Left lung (tissue), 4 donors: ENCODE measurements at regions not wholly inside any gene's neighbourhood (a gene's known extent, or its start where the extent isn't known, plus 50 kb on each side); places are given as distances from the start of the nearest gene placed in this dataset.
"Not testable (repeated sequence)": the region's sequence is repeated elsewhere in the genome, so short reads cannot be mapped to it uniquely, and the experiment has no call there.

Experiments
- ATAC-seq: fragments of 200-7000 bp; cut with Tn5 transposase; one replicate; pipeline ENCODE4 v1.9.1; 2020; ENCODE audit warnings: moderate library complexity
- DNase-seq, 4 donors: peaks; one replicate each; pipeline ENCODE4 v3.0.0-alpha.2; 2013 to 2020
- H3K27ac ChIP-seq, 2 donors: fragments of 200-600 bp; sonication (generic) in 1 of 2; one replicate each; pipeline versions ENCODE4 v1.5.0 to v1.8.0; 2020 to 2021
- H3K27me3 ChIP-seq, 2 donors: fragments of 200-600 bp; sonication (generic) in 1 of 2; one replicate each; pipeline versions ENCODE4 v1.5.0 to v1.8.0; 2020 to 2021
- H3K36me3 ChIP-seq, 2 donors: fragments of 200-600 bp; sonication (generic) in 1 of 2; one replicate each; pipeline versions ENCODE4 v1.5.0 to v1.8.0; 2020 to 2021
- H3K4me1 ChIP-seq, 2 donors: fragments of 200-600 bp; one replicate each; pipeline ENCODE4 v1.8.0; 2021
- H3K4me3 ChIP-seq, 2 donors: fragments of 200-600 bp; sonication (generic) in 1 of 2; one replicate each; pipeline versions ENCODE4 v1.5.0 to v1.8.0; 2020 to 2021; ENCODE audit warnings: mild to moderate bottlenecking in 1 of 2
- H3K9me3 ChIP-seq, 2 donors: fragments of 200-600 bp; sonication (generic) in 1 of 2; one replicate each; pipeline versions ENCODE4 v1.5.0 to v1.8.0; 2020 to 2021
- CTCF ChIP-seq, 2 donors: fragments of 200-600 bp; sonication (generic) in 1 of 2; IDR thresholded peaks; one replicate each; pipeline versions ENCODE4 v1.5.0 to v1.8.0; 2021; ENCODE audit warnings: antibody characterized with exemption in 2 of 2
- intact Hi-C, 2 donors: fragments of 100-400 bp; cut with DNase I; formaldehyde crosslinking; loops; one replicate each; pipeline versions ENCODE4 v1.11.2 to v1.14.2; 2022
- donor health status: DM: no; HTN: yes; CAD: no.
- donor health status: DM: no; HTN: no; CAD: no.

- intact Hi-C loops, result no loop called here
- Histone ChIP-seq H3K4me3 (no peak overlapping the region), H3K36me3 (no peaks in the 10 kb centered on the region), H3K27me3 (no peaks in the 10 kb centered on the region), H3K27ac (no peak overlapping the region), H3K4me1 (no peaks in the 10 kb centered on the region), H3K9me3 (peaks cover 0 to 14% of the 10 kb centered on the region in 2 donors)
- no peak for TF ChIP-seq CTCF (IDR thresholded peaks at IDR 0.05)
- ATAC-seq (no peak), DNase-seq (no peak)
Observed at GRCh38 chr5:97991236-97991635, 782.2 kb upstream of the RGMB start.

GRCh38 chr5:97998941-97999340, 774.5 kb upstream of the RGMB start:
- intact Hi-C loops, result no loop called here
- ATAC-seq (peak; percentile 30), DNase-seq (peak in 2 of 4 donors; percentile 66 to 80)
- Histone ChIP-seq H3K27ac (no peak overlapping the region), H3K27me3 (no peaks in the 10 kb centered on the region), H3K4me3 (no peak overlapping the region), H3K4me1 (no peaks in the 10 kb centered on the region), H3K9me3 (peaks cover 0 to 16% of the 10 kb centered on the region in 2 donors), H3K36me3 (no peaks in the 10 kb centered on the region)
- TF ChIP-seq CTCF (IDR thresholded peaks at IDR 0.05), result no peak

- intact Hi-C loops, result no loop called here
- DNase-seq (no peak), ATAC-seq (no peak)
- no peaks in the 10 kb centered on the region for H3K36me3 ChIP-seq
- no peak overlapping the region for H3K4me3 ChIP-seq
- no peaks in the 10 kb centered on the region for H3K27me3 ChIP-seq
- TF ChIP-seq CTCF (IDR thresholded peaks at IDR 0.05), result no peak
- no peaks in the 10 kb centered on the region for H3K4me1 ChIP-seq
- H3K27ac ChIP-seq, result no peak overlapping the region
- H3K9me3 ChIP-seq, result peaks cover 0 to 18% of the 10 kb centered on the region in 2 donors
Observed at GRCh38 chr5:98004463-98004862, 769.0 kb upstream of the RGMB start.

GRCh38 chr5:98016771-98017170, 756.7 kb upstream of the RGMB start:
- no peak for TF ChIP-seq CTCF (IDR thresholded peaks at IDR 0.05)
- H3K36me3 ChIP-seq, result no peaks in the 10 kb centered on the region
- DNase-seq (no peak), ATAC-seq (no peak)
- H3K27me3 ChIP-seq, result no peaks in the 10 kb centered on the region
- H3K4me1 ChIP-seq, result no peaks in the 10 kb centered on the region
- no peak overlapping the region for H3K27ac ChIP-seq
- H3K9me3 ChIP-seq, result peaks cover 0 to 6% of the 10 kb centered on the region in 2 donors
- no peak overlapping the region for H3K4me3 ChIP-seq
- intact Hi-C loops, result no loop called here

GRCh38 chr5:98030273-98030672, 743.2 kb upstream of the RGMB start:
- H3K27me3 ChIP-seq, ATAC-seq, intact Hi-C loops, H3K27ac ChIP-seq, H3K36me3 ChIP-seq, H3K4me3 ChIP-seq, DNase-seq, H3K4me1 ChIP-seq: not testable (repeated sequence)
- H3K9me3 ChIP-seq, result peaks cover 0 to 17% of the 10 kb centered on the region in 2 donors

- ATAC-seq, H3K4me3 ChIP-seq, H3K36me3 ChIP-seq, intact Hi-C loops, H3K4me1 ChIP-seq, H3K27ac ChIP-seq, DNase-seq, H3K27me3 ChIP-seq: not testable (repeated sequence)
- peaks cover 0 to 17% of the 10 kb centered on the region in 2 donors for H3K9me3 ChIP-seq
Observed at GRCh38 chr5:98031036-98031435, 742.4 kb upstream of the RGMB start.
